MM.1S (cell line): ENCODE measurements at regions not wholly inside any gene's neighbourhood (a gene's known extent, or its start where the extent isn't known, plus 50 kb on each side); places are given as distances from the start of the nearest gene placed in this dataset.

Source experiments
- DNase-seq: peaks from one replicate; pipeline ENCODE4 v3.0.0-alpha.2; 2015
- H2AFZ ChIP-seq: fragments of 300-600 bp; sonication (generic); 2 replicates; pipeline ENCODE4 v1.6.0; 2016; ENCODE audit warnings: antibody characterized with exemption, low read length
- H3F3A ChIP-seq: fragments of 300-600 bp; sonication (generic); 2 replicates; pipeline ENCODE4 v1.6.1; 2016; ENCODE audit warnings: mild to moderate bottlenecking, antibody characterized with exemption, low read length, moderate library complexity, mixed read lengths; ENCODE audit not compliant: insufficient read depth
- H3K27ac ChIP-seq: fragments of 300-600 bp; sonication (generic); 2 replicates; pipeline ENCODE4 v1.5.1; 2016; ENCODE audit warnings: mild to moderate bottlenecking, low read length
- H3K27me3 ChIP-seq: fragments of 300-600 bp; sonication (generic); replicated peaks from 2 replicates; pipeline ENCODE4 v1.6.0; 2016; ENCODE audit warnings: low read length; ENCODE audit not compliant: insufficient read depth
- H3K36me3 ChIP-seq: fragments of 300-600 bp; sonication (generic); replicated peaks from 2 replicates; pipeline ENCODE4 v1.6.1; 2016; ENCODE audit warnings: mild to moderate bottlenecking, low read length, mixed read lengths; ENCODE audit not compliant: insufficient read depth
- H3K4me1 ChIP-seq: fragments of 300-600 bp; sonication (generic); 2 replicates; pipeline ENCODE4 v1.6.1; 2016; ENCODE audit warnings: low read length, mixed read lengths
- H3K4me2 ChIP-seq: fragments of 300-600 bp; sonication (generic); 2 replicates; pipeline ENCODE4 v1.6.0; 2016; ENCODE audit warnings: low read depth, low read length
- H3K4me3 ChIP-seq: fragments of 300-600 bp; sonication (generic); 2 replicates; pipeline ENCODE4 v1.5.1; 2016; ENCODE audit warnings: low read length, mixed read lengths
- H3K79me2 ChIP-seq: fragments of 300-600 bp; sonication (generic); 2 replicates; pipeline ENCODE4 v1.6.1; 2016; ENCODE audit warnings: mixed run types, low read length, mixed read lengths
- H3K9ac ChIP-seq: fragments of 300-600 bp; sonication (generic); 2 replicates; pipeline ENCODE4 v1.6.1; 2016; ENCODE audit warnings: low read length, mixed read lengths
- H3K9me2 ChIP-seq: fragments of 300-600 bp; sonication (generic); replicated peaks from 2 replicates; pipeline ENCODE4 v1.6.1; 2016; ENCODE audit warnings: mild to moderate bottlenecking, low read length, mixed read lengths; ENCODE audit not compliant: insufficient read depth
- H3K9me3 ChIP-seq: fragments of 300-600 bp; sonication (generic); replicated peaks from 2 replicates; pipeline ENCODE4 v1.6.1; 2016; ENCODE audit warnings: mild to moderate bottlenecking, low read length, mixed read lengths; ENCODE audit not compliant: insufficient read depth
- H4K20me1 ChIP-seq: fragments of 300-600 bp; sonication (generic); 2 replicates; pipeline ENCODE4 v1.6.1; 2016; ENCODE audit warnings: mild to moderate bottlenecking, low read length, moderate library complexity, mixed read lengths; ENCODE audit not compliant: insufficient read depth
- CTCF ChIP-seq: fragments of 300-600 bp; sonication (generic); IDR thresholded peaks from 2 replicates; pipeline ENCODE4 v1.5.1; 2016; ENCODE audit warnings: antibody characterized with exemption, low read length, mixed read lengths
- EZH2 ChIP-seq: fragments of 300-600 bp; sonication (generic); optimal IDR thresholded peaks from 2 replicates; pipeline ENCODE3; 2017; ENCODE audit warnings: low read depth, mild to moderate bottlenecking, antibody characterized with exemption, low read length, mixed read lengths
- EZH2phosphoT487 ChIP-seq: fragments of 300-600 bp; sonication (generic); IDR thresholded peaks from 2 replicates; pipeline ENCODE4 v1.6.1; 2018; ENCODE audit warnings: antibody characterized with exemption, low read length

- TF ChIP-seq CTCF (no peak), EZH2 (no peak), EZH2phosphoT487 (no peak)
- H3K9ac ChIP-seq = no peak overlapping the region
- no peak overlapping the region for H3K4me2 ChIP-seq
- DNase-seq = no peak
- H3K79me2 ChIP-seq = no peaks in the 10 kb centered on the region
- no peak overlapping the region for H3K4me3 ChIP-seq
- no peaks in the 10 kb centered on the region for H3F3A ChIP-seq
- H4K20me1 ChIP-seq = no peaks in the 10 kb centered on the region
- no peaks in the 10 kb centered on the region for H3K36me3 ChIP-seq
- H3K27me3 ChIP-seq = no peaks in the 10 kb centered on the region
- no peaks in the 10 kb centered on the region; the same call in 1 of the 2 replicates for H3K4me1 ChIP-seq
- no peak overlapping the region for H3K27ac ChIP-seq
- no peaks in the 10 kb centered on the region for H3K9me3 ChIP-seq
- no peak overlapping the region for H2AFZ ChIP-seq
- H3K9me2 ChIP-seq = no peaks in the 10 kb centered on the region
These were observed 92.8 kb upstream of the PALS2 start for GRCh38 chr7:24480501-24480900.

DNA sequence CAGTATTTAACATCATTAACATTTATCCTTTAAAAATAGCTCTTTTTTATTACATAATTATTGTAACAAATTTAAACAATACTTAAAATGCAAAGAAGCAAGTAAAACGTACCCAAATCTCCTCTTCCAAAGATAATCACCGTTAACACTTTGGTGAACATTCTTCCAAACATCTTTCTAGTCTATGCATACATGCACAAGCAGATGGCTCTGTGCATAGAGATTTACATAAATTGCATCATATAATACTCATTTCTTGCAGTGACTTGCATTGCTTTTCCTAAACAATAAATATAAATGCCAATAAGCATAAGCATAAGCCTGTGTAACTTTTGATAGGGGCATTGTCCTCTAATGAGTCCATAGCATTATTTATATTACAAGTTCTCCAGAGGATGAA, 89.4 kb upstream of the PALS2 start:
- H3K79me2 ChIP-seq = no peaks in the 10 kb centered on the region
- TF ChIP-seq EZH2 = no peak
- no peak for TF ChIP-seq EZH2phosphoT487
- TF ChIP-seq CTCF = no peak
- no peak overlapping the region for H3K4me3 ChIP-seq
- no peaks in the 10 kb centered on the region for H3K9me2 ChIP-seq
- no peak overlapping the region for H3K4me2 ChIP-seq
- no peaks in the 10 kb centered on the region for H3K27me3 ChIP-seq
- no peaks in the 10 kb centered on the region for H3K4me1 ChIP-seq
- no peaks in the 10 kb centered on the region for H3K9me3 ChIP-seq
- no peak overlapping the region for H2AFZ ChIP-seq
- H3K27ac ChIP-seq = no peak overlapping the region
- no peak for DNase-seq
- no peaks in the 10 kb centered on the region for H4K20me1 ChIP-seq
- no peak overlapping the region for H3K9ac ChIP-seq
- H3F3A ChIP-seq = no peaks in the 10 kb centered on the region
- H3K36me3 ChIP-seq = no peaks in the 10 kb centered on the region

DNA sequence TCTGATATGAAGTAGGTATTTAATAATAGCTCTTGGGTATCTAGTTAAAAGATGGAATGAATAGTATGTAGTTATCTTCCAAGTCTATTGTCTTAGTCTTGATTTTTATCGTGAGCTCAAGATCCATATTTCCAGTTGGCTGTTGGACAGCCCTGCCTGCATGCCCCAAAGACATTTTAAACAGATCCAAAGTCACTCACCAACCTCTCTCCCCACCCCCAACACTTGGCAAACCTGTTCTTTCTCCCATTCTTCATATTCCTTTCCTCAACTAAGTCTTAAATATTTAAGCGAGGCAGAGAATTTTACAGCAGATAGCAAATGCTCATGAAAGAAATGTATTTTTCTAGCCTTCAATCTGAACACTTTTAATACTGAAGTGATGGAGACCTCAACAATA, 80.7 kb upstream of the PALS2 start:
- no peak overlapping the region for H3K9ac ChIP-seq
- no peaks in the 10 kb centered on the region for H3K79me2 ChIP-seq
- no peak overlapping the region for H3K4me3 ChIP-seq
- H3K36me3 ChIP-seq = no peaks in the 10 kb centered on the region
- TF ChIP-seq EZH2phosphoT487 (no peak), CTCF (no peak), EZH2 (no peak)
- H3K27ac ChIP-seq = no peak overlapping the region
- no peak overlapping the region for H2AFZ ChIP-seq
- no peaks in the 10 kb centered on the region for H3K4me1 ChIP-seq
- no peaks in the 10 kb centered on the region for H3K9me3 ChIP-seq
- DNase-seq = no peak
- H3F3A ChIP-seq = no peaks in the 10 kb centered on the region
- H4K20me1 ChIP-seq = no peaks in the 10 kb centered on the region
- H3K27me3 ChIP-seq = no peaks in the 10 kb centered on the region
- H3K9me2 ChIP-seq = no peaks in the 10 kb centered on the region
- H3K4me2 ChIP-seq = no peak overlapping the region
